ENCODE measurements at regions not wholly inside any gene's neighbourhood (a gene's known extent, or its start where the extent isn't known, plus 50 kb on each side); places are given as distances from the start of the nearest gene placed in this dataset.
"Not testable (repeated sequence)": the region's sequence is repeated elsewhere in the genome, so short reads cannot be mapped to it uniquely, and the experiment has no call there.

DNA sequence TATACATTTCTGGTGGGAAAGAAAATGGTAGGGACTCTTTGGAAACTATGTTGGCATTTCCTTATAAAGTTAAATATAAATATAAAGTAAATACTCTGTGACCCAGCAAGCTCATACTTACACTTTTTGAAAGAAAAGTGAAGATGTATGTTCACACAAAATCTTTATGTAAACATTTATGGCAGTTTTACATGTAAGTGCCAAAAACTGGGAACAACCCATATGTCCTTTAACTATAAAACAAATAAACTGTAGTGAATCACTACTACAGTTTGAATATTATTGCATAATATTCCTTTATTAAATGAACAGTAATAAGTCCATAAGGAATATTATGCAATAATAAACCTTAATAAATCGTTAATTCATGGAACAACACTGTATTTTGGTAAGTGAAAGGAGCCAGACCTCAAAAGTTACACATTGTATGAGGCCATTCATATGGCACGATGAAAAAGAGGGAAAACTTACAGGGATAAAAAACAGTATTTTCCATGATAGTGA lies 1660.3 kb upstream of the LRRTM3 start:
- no peak for DNase-seq
- TF ChIP-seq, protein P1, sequence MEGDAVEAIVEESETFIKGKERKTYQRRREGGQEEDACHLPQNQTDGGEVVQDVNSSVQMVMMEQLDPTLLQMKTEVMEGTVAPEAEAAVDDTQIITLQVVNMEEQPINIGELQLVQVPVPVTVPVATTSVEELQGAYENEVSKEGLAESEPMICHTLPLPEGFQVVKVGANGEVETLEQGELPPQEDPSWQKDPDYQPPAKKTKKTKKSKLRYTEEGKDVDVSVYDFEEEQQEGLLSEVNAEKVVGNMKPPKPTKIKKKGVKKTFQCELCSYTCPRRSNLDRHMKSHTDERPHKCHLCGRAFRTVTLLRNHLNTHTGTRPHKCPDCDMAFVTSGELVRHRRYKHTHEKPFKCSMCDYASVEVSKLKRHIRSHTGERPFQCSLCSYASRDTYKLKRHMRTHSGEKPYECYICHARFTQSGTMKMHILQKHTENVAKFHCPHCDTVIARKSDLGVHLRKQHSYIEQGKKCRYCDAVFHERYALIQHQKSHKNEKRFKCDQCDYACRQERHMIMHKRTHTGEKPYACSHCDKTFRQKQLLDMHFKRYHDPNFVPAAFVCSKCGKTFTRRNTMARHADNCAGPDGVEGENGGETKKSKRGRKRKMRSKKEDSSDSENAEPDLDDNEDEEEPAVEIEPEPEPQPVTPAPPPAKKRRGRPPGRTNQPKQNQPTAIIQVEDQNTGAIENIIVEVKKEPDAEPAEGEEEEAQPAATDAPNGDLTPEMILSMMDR (IDR thresholded peaks at IDR 0.05) = no peak
- no peak for TF ChIP-seq POLR2A (IDR thresholded peaks at IDR 0.05)
- no peak for TF ChIP-seq EP300 (IDR thresholded peaks at IDR 0.05)
- H3K9me3 ChIP-seq = no peaks in the 10 kb centered on the region

GRCh38 chr10:65269551-65269950 lies 1656.3 kb upstream of the LRRTM3 start:
- H3K36me3 ChIP-seq; H3K27ac ChIP-seq; H3K9me3 ChIP-seq; DNase-seq; H3K4me1 ChIP-seq (ENCODE audit: insufficient read depth); H3K4me3 ChIP-seq; H3K27me3 ChIP-seq; intact Hi-C loops (cut with DNase I): not testable (repeated sequence)

More for the DNA sequence above, 1660.3 kb upstream of the LRRTM3 start:
- H3K4me1 ChIP-seq (ENCODE audit: insufficient read depth) = no peaks in the 10 kb centered on the region
- H3K27me3 ChIP-seq = no peaks in the 10 kb centered on the region
- no peak overlapping the region for H3K4me3 ChIP-seq
- intact Hi-C loops (cut with DNase I) = no loop called here
- no peaks in the 10 kb centered on the region for H3K36me3 ChIP-seq
- 86 to 91% (median 90%) methylated on average over 2 of the region's 2 CpGs for WGBS, 3 donors
- no peak overlapping the region for H3K27ac ChIP-seq

DNA sequence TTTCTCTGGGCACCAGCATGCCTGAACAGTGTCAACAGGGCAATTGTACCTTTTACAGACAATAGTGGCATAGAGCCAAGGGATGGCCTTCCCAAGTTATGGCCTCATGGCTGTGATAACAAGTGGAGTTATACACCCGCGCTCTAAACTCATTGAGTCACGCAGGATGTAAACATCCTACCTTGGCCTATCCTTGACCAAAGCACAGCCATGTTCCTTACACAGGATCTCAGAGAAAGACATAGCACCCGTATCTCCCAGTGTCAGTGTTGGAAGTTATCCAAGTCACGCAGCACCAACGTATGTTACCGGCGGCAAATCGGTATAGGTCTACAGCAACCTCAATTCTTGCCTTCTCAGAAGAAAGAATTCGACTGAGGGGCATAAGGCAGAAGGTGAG lies 1654.9 kb upstream of the LRRTM3 start:
- Histone ChIP-seq H3K27ac (no peak overlapping the region), H3K4me3 (no peak overlapping the region), H3K27me3 (no peaks in the 10 kb centered on the region), H3K9me3 (no peaks in the 10 kb centered on the region), H3K4me1 (ENCODE audit: insufficient read depth) (no peaks in the 10 kb centered on the region), H3K36me3 (no peaks in the 10 kb centered on the region)
- TF ChIP-seq, protein P1 (IDR thresholded peaks at IDR 0.05) = no peak
- TF ChIP-seq POLR2A (IDR thresholded peaks at IDR 0.05) (no peak), EP300 (IDR thresholded peaks at IDR 0.05) (no peak)
- WGBS, 3 donors = 92 to 95% (median 94%) methylated on average over 10 of the region's 10 CpGs
- no peak for DNase-seq
- intact Hi-C loops (cut with DNase I) = no loop called here

DNA sequence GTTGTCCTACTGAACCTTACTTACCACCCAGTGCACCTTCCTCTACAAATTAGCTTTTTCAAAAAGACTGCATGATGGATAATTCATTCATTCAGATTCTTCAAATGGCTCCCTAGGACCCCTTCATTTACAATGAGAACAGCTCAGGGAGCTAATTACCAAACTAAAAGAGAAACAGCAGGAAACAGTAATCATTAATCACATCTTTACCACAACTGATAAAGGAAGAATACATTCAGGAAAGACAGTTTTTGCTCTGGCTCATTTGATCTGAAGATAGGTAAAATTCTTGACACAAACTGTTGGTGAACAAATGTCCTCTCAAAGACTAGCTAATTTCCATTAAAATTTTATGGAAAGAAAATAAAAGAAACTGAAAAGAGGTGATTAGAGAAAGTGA lies 1652.7 kb upstream of the LRRTM3 start:
- Histone ChIP-seq H3K36me3 (no peaks in the 10 kb centered on the region), H3K9me3 (no peaks in the 10 kb centered on the region), H3K4me1 (ENCODE audit: insufficient read depth) (no peaks in the 10 kb centered on the region), H3K27ac (no peak overlapping the region), H3K4me3 (no peak overlapping the region), H3K27me3 (no peaks in the 10 kb centered on the region)
- no peak for DNase-seq
- TF ChIP-seq POLR2A (IDR thresholded peaks at IDR 0.05) (no peak), EP300 (IDR thresholded peaks at IDR 0.05) (no peak)
- TF ChIP-seq, protein P1 (IDR thresholded peaks at IDR 0.05) = no peak
- intact Hi-C loops (cut with DNase I) = no loop called here

DNA sequence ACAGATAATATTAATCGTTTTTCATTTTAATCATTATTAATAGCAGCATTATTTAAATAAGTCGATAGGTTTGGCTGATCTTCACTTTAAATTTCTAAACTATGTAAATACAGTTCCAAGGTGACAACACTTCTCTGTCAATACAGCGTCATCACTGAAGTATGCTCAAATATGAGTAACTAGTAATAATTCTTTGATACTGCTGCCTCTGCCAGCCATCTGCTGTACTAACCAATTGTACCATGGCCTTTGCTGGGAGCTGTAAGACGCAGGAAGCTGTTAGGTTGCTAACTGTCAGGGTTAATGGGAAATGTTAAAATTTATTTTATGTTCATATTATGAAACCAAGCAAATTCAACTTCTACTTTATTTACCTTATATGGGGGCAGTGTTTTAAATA lies 1650.5 kb upstream of the LRRTM3 start:
- 30 to 57% (median 45%) methylated on average over 4 of the region's 4 CpGs for WGBS, 3 donors

More for the DNA sequence above, 1650.5 kb upstream of the LRRTM3 start:
- no peaks in the 10 kb centered on the region for H3K36me3 ChIP-seq
- H3K9me3 ChIP-seq = no peaks in the 10 kb centered on the region
- no peak overlapping the region for H3K27ac ChIP-seq
- no peaks in the 10 kb centered on the region for H3K4me1 ChIP-seq (ENCODE audit: insufficient read depth)
- H3K4me3 ChIP-seq = no peak overlapping the region
- no peak for TF ChIP-seq POLR2A (IDR thresholded peaks at IDR 0.05)
- TF ChIP-seq, protein P1 (IDR thresholded peaks at IDR 0.05) = no peak
- no peak for TF ChIP-seq EP300 (IDR thresholded peaks at IDR 0.05)
- no peak for DNase-seq
- no peaks in the 10 kb centered on the region for H3K27me3 ChIP-seq
- intact Hi-C loops (cut with DNase I) = no loop called here
